ENCODE measurements at regions not wholly inside any gene's neighbourhood (a gene's known extent, or its start where the extent isn't known, plus 50 kb on each side); places are given as distances from the start of the nearest gene placed in this dataset.

- TF ChIP-seq EZH2phosphoT487 (IDR thresholded peaks at IDR 0.05; ENCODE audit: insufficient read depth, low read depth): no peak
- no peak for TF ChIP-seq EZH2 (IDR thresholded peaks at IDR 0.05; ENCODE audit: insufficient read depth, poor library complexity, severe bottlenecking)
Observed at GRCh38 chr5:89570557-89570956, 687.6 kb upstream of the MEF2C start.
